ENCODE measurements at regions not wholly inside any gene's neighbourhood (a gene's known extent, or its start where the extent isn't known, plus 50 kb on each side); places are given as distances from the start of the nearest gene placed in this dataset.

DNA sequence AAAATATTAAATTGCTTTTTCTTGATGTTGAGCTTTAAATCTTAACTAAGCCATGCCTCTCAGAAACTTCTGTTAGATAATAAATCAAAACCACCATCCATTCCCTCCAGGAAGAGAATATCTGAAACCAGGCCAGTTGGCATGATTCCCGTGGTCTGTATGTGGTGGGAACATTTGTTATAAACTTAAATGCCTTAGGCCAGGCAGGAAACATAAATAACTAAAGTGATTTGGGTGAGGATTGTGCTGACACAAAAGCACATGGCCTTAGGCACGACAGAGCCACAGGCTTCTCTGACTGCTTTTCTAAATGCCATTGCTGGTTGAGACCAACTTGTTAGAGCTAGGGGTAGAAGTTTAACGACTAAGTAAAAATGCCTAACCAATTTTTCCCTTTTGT, 255.9 kb downstream of the GABRG2 start:
- TF ChIP-seq, protein P1, sequence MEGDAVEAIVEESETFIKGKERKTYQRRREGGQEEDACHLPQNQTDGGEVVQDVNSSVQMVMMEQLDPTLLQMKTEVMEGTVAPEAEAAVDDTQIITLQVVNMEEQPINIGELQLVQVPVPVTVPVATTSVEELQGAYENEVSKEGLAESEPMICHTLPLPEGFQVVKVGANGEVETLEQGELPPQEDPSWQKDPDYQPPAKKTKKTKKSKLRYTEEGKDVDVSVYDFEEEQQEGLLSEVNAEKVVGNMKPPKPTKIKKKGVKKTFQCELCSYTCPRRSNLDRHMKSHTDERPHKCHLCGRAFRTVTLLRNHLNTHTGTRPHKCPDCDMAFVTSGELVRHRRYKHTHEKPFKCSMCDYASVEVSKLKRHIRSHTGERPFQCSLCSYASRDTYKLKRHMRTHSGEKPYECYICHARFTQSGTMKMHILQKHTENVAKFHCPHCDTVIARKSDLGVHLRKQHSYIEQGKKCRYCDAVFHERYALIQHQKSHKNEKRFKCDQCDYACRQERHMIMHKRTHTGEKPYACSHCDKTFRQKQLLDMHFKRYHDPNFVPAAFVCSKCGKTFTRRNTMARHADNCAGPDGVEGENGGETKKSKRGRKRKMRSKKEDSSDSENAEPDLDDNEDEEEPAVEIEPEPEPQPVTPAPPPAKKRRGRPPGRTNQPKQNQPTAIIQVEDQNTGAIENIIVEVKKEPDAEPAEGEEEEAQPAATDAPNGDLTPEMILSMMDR (conservative IDR thresholded peaks at IDR 0.05; ENCODE audit: low read depth in 2 of 2): no peak
- TF ChIP-seq POLR2AphosphoS5 (IDR thresholded peaks at IDR 0.05; ENCODE audit: low read depth): no peak
- TF ChIP-seq EZH2phosphoT487 (IDR thresholded peaks at IDR 0.05; ENCODE audit: unreplicated experiment): no peak
- no peak for TF ChIP-seq EZH2 (IDR thresholded peaks at IDR 0.05; ENCODE audit: low read depth, unreplicated experiment)
- TF ChIP-seq, protein P2, sequence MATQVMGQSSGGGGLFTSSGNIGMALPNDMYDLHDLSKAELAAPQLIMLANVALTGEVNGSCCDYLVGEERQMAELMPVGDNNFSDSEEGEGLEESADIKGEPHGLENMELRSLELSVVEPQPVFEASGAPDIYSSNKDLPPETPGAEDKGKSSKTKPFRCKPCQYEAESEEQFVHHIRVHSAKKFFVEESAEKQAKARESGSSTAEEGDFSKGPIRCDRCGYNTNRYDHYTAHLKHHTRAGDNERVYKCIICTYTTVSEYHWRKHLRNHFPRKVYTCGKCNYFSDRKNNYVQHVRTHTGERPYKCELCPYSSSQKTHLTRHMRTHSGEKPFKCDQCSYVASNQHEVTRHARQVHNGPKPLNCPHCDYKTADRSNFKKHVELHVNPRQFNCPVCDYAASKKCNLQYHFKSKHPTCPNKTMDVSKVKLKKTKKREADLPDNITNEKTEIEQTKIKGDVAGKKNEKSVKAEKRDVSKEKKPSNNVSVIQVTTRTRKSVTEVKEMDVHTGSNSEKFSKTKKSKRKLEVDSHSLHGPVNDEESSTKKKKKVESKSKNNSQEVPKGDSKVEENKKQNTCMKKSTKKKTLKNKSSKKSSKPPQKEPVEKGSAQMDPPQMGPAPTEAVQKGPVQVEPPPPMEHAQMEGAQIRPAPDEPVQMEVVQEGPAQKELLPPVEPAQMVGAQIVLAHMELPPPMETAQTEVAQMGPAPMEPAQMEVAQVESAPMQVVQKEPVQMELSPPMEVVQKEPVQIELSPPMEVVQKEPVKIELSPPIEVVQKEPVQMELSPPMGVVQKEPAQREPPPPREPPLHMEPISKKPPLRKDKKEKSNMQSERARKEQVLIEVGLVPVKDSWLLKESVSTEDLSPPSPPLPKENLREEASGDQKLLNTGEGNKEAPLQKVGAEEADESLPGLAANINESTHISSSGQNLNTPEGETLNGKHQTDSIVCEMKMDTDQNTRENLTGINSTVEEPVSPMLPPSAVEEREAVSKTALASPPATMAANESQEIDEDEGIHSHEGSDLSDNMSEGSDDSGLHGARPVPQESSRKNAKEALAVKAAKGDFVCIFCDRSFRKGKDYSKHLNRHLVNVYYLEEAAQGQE (IDR thresholded peaks at IDR 0.05; ENCODE audit: unreplicated experiment): no peak
- no peak for TF ChIP-seq CREB1 (CRISPR knock-in tag; IDR thresholded peaks at IDR 0.05; ENCODE audit: low read depth)
- no peak for TF ChIP-seq STAT1 (IDR thresholded peaks at IDR 0.05; ENCODE audit: unreplicated experiment)
- TF ChIP-seq, protein P3, sequence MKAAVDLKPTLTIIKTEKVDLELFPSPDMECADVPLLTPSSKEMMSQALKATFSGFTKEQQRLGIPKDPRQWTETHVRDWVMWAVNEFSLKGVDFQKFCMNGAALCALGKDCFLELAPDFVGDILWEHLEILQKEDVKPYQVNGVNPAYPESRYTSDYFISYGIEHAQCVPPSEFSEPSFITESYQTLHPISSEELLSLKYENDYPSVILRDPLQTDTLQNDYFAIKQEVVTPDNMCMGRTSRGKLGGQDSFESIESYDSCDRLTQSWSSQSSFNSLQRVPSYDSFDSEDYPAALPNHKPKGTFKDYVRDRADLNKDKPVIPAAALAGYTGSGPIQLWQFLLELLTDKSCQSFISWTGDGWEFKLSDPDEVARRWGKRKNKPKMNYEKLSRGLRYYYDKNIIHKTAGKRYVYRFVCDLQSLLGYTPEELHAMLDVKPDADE (IDR thresholded peaks at IDR 0.05): no peak
- TF ChIP-seq JUNB (IDR thresholded peaks at IDR 0.05; ENCODE audit: unreplicated experiment): no peak
- no peak for TF ChIP-seq NANOG (IDR thresholded peaks at IDR 0.05; ENCODE audit: borderline replicate concordance)
- TF ChIP-seq ZNF114 (CRISPR knock-in tag; IDR thresholded peaks at IDR 0.05): no peak
- TF ChIP-seq, protein P4, sequence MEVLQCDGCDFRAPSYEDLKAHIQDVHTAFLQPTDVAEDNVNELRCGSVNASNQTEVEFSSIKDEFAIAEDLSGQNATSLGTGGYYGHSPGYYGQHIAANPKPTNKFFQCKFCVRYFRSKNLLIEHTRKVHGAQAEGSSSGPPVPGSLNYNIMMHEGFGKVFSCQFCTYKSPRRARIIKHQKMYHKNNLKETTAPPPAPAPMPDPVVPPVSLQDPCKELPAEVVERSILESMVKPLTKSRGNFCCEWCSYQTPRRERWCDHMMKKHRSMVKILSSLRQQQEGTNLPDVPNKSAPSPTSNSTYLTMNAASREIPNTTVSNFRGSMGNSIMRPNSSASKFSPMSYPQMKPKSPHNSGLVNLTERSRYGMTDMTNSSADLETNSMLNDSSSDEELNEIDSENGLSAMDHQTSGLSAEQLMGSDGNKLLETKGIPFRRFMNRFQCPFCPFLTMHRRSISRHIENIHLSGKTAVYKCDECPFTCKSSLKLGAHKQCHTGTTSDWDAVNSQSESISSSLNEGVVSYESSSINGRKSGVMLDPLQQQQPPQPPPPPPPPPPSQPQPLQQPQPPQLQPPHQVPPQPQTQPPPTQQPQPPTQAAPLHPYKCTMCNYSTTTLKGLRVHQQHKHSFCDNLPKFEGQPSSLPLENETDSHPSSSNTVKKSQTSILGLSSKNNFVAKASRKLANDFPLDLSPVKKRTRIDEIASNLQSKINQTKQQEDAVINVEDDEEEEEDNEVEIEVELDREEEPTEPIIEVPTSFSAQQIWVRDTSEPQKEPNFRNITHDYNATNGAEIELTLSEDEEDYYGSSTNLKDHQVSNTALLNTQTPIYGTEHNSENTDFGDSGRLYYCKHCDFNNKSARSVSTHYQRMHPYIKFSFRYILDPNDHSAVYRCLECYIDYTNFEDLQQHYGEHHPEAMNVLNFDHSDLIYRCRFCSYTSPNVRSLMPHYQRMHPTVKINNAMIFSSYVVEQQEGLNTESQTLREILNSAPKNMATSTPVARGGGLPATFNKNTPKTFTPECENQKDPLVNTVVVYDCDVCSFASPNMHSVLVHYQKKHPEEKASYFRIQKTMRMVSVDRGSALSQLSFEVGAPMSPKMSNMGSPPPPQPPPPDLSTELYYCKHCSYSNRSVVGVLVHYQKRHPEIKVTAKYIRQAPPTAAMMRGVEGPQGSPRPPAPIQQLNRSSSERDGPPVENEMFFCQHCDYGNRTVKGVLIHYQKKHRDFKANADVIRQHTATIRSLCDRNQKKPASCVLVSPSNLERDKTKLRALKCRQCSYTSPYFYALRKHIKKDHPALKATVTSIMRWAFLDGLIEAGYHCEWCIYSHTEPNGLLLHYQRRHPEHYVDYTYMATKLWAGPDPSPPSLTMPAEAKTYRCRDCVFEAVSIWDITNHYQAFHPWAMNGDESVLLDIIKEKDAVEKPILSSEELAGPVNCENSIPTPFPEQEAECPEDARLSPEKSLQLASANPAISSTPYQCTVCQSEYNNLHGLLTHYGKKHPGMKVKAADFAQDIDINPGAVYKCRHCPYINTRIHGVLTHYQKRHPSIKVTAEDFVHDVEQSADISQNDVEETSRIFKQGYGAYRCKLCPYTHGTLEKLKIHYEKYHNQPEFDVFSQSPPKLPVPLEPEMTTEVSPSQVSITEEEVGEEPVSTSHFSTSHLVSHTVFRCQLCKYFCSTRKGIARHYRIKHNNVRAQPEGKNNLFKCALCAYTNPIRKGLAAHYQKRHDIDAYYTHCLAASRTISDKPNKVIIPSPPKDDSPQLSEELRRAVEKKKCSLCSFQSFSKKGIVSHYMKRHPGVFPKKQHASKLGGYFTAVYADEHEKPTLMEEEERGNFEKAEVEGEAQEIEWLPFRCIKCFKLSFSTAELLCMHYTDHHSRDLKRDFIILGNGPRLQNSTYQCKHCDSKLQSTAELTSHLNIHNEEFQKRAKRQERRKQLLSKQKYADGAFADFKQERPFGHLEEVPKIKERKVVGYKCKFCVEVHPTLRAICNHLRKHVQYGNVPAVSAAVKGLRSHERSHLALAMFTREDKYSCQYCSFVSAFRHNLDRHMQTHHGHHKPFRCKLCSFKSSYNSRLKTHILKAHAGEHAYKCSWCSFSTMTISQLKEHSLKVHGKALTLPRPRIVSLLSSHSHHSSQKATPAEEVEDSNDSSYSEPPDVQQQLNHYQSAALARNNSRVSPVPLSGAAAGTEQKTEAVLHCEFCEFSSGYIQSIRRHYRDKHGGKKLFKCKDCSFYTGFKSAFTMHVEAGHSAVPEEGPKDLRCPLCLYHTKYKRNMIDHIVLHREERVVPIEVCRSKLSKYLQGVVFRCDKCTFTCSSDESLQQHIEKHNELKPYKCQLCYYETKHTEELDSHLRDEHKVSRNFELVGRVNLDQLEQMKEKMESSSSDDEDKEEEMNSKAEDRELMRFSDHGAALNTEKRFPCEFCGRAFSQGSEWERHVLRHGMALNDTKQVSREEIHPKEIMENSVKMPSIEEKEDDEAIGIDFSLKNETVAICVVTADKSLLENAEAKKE (CRISPR knock-in tag; IDR thresholded peaks at IDR 0.05): no peak
- no peak for TF ChIP-seq ZNF331 (CRISPR knock-in tag; IDR thresholded peaks at IDR 0.05; ENCODE audit: low read depth)

Measured in GM23338 (cell line).